ENCODE measurements at regions not wholly inside any gene's neighbourhood (a gene's known extent, or its start where the extent isn't known, plus 50 kb on each side); places are given as distances from the start of the nearest gene placed in this dataset.

GRCh38 chr4:56211202-56211601, 176.1 kb downstream of the AASDH start:
- Histone ChIP-seq H3K9ac (ENCODE audit: low read length) (no peak overlapping the region), H3K9me3 (ENCODE audit: control insufficient read depth in 1 of 2, insufficient read depth in 1 of 2, low read depth in 1 of 2, low read length in 2 of 2) (peaks cover 4 to 7% of the 10 kb centered on the region in 2 experiments; a peak in 3 of 4 replicates), H3K4me3 (replicated peaks in 1 of 2; ENCODE audit: low read depth in 1 of 2, low read length in 2 of 2) (no peak overlapping the region), H3K4me2 (ENCODE audit: low read length) (no peak overlapping the region), H4K20me1 (ENCODE audit: insufficient read depth) (no peaks in the 10 kb centered on the region), H3K36me3 (ENCODE audit: control insufficient read depth in 1 of 2, insufficient read depth in 2 of 2, low read length in 2 of 2) (no peaks in the 10 kb centered on the region), H3K27me3 (ENCODE audit: insufficient read depth, low read length) (no peaks in the 10 kb centered on the region), H3K9me2 (ENCODE audit: insufficient read depth) (no peaks in the 10 kb centered on the region), H3K79me2 (ENCODE audit: insufficient read depth, low read length) (no peaks in the 10 kb centered on the region), H3K27ac (ENCODE audit: low read depth, low read length) (no peak overlapping the region), H3K4me1 (ENCODE audit: control insufficient read depth in 1 of 2, insufficient read depth in 2 of 2, low read length in 2 of 2) (peaks cover 6 to 15% of the 10 kb centered on the region in 2 experiments; a peak in 3 of 4 replicates), H2AFZ (ENCODE audit: low read depth, low read length, poor library complexity, severe bottlenecking) (no peak overlapping the region)
- DNase-seq (ENCODE audit: low read depth, low spot score), result no peak
- ChIA-PET POLR2A (no interaction called here), CTCF (no interaction called here), RAD21 (ENCODE audit: low non-redundant PET in 1 of 2, low total read pairs in 2 of 2, uncharacterized antibody in 2 of 2, unreplicated experiment in 2 of 2) (no interaction called here)
- no peak for ATAC-seq
- TF ChIP-seq EZH2 (IDR thresholded peaks at IDR 0.05), result no peak
- TF ChIP-seq ZFX (IDR thresholded peaks at IDR 0.05), result no peak
- TF ChIP-seq CEBPB (IDR thresholded peaks at IDR 0.05; ENCODE audit: low read depth), result no peak
- no peak for TF ChIP-seq SIN3A (IDR thresholded peaks at IDR 0.05; ENCODE audit: low read depth)
- TF ChIP-seq CTCF (IDR thresholded peaks at IDR 0.05 in 2 of 3, conservative IDR thresholded peaks at IDR 0.05 in 1 of 3; ENCODE audit: borderline replicate concordance in 1 of 3, insufficient read depth in 1 of 3, low read depth in 2 of 3, low read length in 2 of 3), result no peak
- TF ChIP-seq YY1 (IDR thresholded peaks at IDR 0.05; ENCODE audit: extremely low read depth, insufficient replicate concordance, low read depth, low read length), result no peak
- TF ChIP-seq TCF7L2 (IDR thresholded peaks at IDR 0.05; ENCODE audit: borderline replicate concordance, extremely low read depth, insufficient read depth, insufficient read length), result no peak
- no peak for TF ChIP-seq EZH2phosphoT487 (IDR thresholded peaks at IDR 0.05; ENCODE audit: borderline replicate concordance)
- no peak for TF ChIP-seq FOSL1 (IDR thresholded peaks at IDR 0.05; ENCODE audit: low read depth)
- TF ChIP-seq POLR2A (IDR thresholded peaks at IDR 0.05; ENCODE audit: borderline replicate concordance, extremely low read depth, insufficient read depth, insufficient read length), result no peak
- TF ChIP-seq ELF1 (IDR thresholded peaks at IDR 0.05; ENCODE audit: borderline replicate concordance, low read depth), result no peak
- TF ChIP-seq, protein P1, sequence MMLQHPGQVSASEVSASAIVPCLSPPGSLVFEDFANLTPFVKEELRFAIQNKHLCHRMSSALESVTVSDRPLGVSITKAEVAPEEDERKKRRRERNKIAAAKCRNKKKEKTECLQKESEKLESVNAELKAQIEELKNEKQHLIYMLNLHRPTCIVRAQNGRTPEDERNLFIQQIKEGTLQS (IDR thresholded peaks at IDR 0.05), result no peak
- TF ChIP-seq EGR1 (IDR thresholded peaks at IDR 0.05; ENCODE audit: low read depth), result no peak
- no peak for TF ChIP-seq JUND (IDR thresholded peaks at IDR 0.05)
- no peak for TF ChIP-seq SRF (IDR thresholded peaks at IDR 0.05; ENCODE audit: low read depth)
- no peak for TF ChIP-seq REST (IDR thresholded peaks at IDR 0.05; ENCODE audit: low read depth)
- no peak for TF ChIP-seq RAD21 (IDR thresholded peaks at IDR 0.05; ENCODE audit: low read depth)
- BruUV-seq (replicated peaks), result no TSS peak
- intact Hi-C loops (cut with micrococcal nuclease), result no loop called here

All from HCT116 (cell line).